ENCODE measurements at regions not wholly inside any gene's neighbourhood (a gene's known extent, or its start where the extent isn't known, plus 50 kb on each side); places are given as distances from the start of the nearest gene placed in this dataset.

- Histone ChIP-seq H3K9ac (ENCODE audit: low read depth in 1 of 2, low read length in 2 of 2) (no peak overlapping the region), H3K27ac (ENCODE audit: low read depth in 2 of 2, low read length in 2 of 2) (no peak overlapping the region), H3K36me3 (ENCODE audit: control insufficient read depth in 2 of 2, insufficient read depth in 2 of 2, low read length in 2 of 2) (no peaks in the 10 kb centered on the region), H3K4me1 (ENCODE audit: control insufficient read depth in 2 of 2, insufficient read depth in 2 of 2, low read length in 2 of 2) (no peaks in the 10 kb centered on the region), H3K4me3 (ENCODE audit: low read length in 2 of 2) (no peak overlapping the region), H3K9me3 (ENCODE audit: control insufficient read depth in 2 of 2, low read length in 2 of 2) (no peaks in the 10 kb centered on the region), H3K27me3 (ENCODE audit: control insufficient read depth in 2 of 2, insufficient read depth in 2 of 2, low read length in 2 of 2) (no peaks in the 10 kb centered on the region)
Measured at GRCh38 chr4:155573126-155573525, 93.5 kb upstream of the GUCY1A1 start.

- H3K27ac ChIP-seq (ENCODE audit: low read depth in 2 of 2, low read length in 2 of 2), result no peak overlapping the region
- H3K4me3 ChIP-seq (ENCODE audit: low read length in 2 of 2), result no peak overlapping the region
- no peaks in the 10 kb centered on the region for H3K36me3 ChIP-seq (ENCODE audit: control insufficient read depth in 2 of 2, insufficient read depth in 2 of 2, low read length in 2 of 2)
- H3K9me3 ChIP-seq (ENCODE audit: control insufficient read depth in 2 of 2, low read length in 2 of 2), result no peaks in the 10 kb centered on the region
- no peak overlapping the region for H3K9ac ChIP-seq (ENCODE audit: low read depth in 1 of 2, low read length in 2 of 2)
- no peaks in the 10 kb centered on the region for H3K4me1 ChIP-seq (ENCODE audit: control insufficient read depth in 2 of 2, insufficient read depth in 2 of 2, low read length in 2 of 2)
- H3K27me3 ChIP-seq (ENCODE audit: control insufficient read depth in 2 of 2, insufficient read depth in 2 of 2, low read length in 2 of 2), result no peaks in the 10 kb centered on the region
Measured at GRCh38 chr4:155572106-155572703, 94.4 kb upstream of the GUCY1A1 start.

GRCh38 chr4:155571184-155571944 is 95.3 kb upstream of the GUCY1A1 start:
- Histone ChIP-seq H3K9ac (ENCODE audit: low read depth in 1 of 2, low read length in 2 of 2) (no peak overlapping the region), H3K27ac (ENCODE audit: low read depth in 2 of 2, low read length in 2 of 2) (no peak overlapping the region), H3K36me3 (ENCODE audit: control insufficient read depth in 2 of 2, insufficient read depth in 2 of 2, low read length in 2 of 2) (no peaks in the 10 kb centered on the region), H3K4me3 (ENCODE audit: low read length in 2 of 2) (no peak overlapping the region), H3K9me3 (ENCODE audit: control insufficient read depth in 2 of 2, low read length in 2 of 2) (no peaks in the 10 kb centered on the region), H3K27me3 (ENCODE audit: control insufficient read depth in 2 of 2, insufficient read depth in 2 of 2, low read length in 2 of 2) (no peaks in the 10 kb centered on the region), H3K4me1 (ENCODE audit: control insufficient read depth in 2 of 2, insufficient read depth in 2 of 2, low read length in 2 of 2) (no peaks in the 10 kb centered on the region)

DNA sequence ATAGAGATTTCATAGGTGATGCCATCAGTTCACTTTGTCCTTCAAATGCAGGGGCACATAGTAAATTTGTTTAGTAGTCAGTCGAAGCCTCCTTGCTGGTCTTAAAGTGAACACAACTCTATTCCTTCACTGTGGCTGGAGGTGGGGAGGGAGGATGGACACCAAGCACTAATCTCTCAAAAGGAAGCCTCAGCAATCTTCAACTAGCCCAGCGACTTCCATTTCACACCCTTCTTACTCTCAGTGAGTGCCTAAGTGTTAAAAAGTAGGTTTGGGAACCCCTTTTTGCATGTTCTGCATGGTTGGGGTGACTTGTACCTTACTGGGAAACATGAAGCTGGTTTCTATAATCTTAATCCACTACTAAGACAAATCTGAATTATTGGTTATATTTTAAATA is 96.0 kb upstream of the GUCY1A1 start:
- no peak overlapping the region for H3K9ac ChIP-seq (ENCODE audit: low read depth in 1 of 2, low read length in 2 of 2)
- no peaks in the 10 kb centered on the region for H3K36me3 ChIP-seq (ENCODE audit: control insufficient read depth in 2 of 2, insufficient read depth in 2 of 2, low read length in 2 of 2)
- no peaks in the 10 kb centered on the region for H3K27me3 ChIP-seq (ENCODE audit: control insufficient read depth in 2 of 2, insufficient read depth in 2 of 2, low read length in 2 of 2)
- no peak overlapping the region for H3K27ac ChIP-seq (ENCODE audit: low read depth in 2 of 2, low read length in 2 of 2)
- H3K4me1 ChIP-seq (ENCODE audit: control insufficient read depth in 2 of 2, insufficient read depth in 2 of 2, low read length in 2 of 2), result no peaks in the 10 kb centered on the region
- no peak overlapping the region for H3K4me3 ChIP-seq (ENCODE audit: low read length in 2 of 2)
- no peaks in the 10 kb centered on the region for H3K9me3 ChIP-seq (ENCODE audit: control insufficient read depth in 2 of 2, low read length in 2 of 2)

DNA sequence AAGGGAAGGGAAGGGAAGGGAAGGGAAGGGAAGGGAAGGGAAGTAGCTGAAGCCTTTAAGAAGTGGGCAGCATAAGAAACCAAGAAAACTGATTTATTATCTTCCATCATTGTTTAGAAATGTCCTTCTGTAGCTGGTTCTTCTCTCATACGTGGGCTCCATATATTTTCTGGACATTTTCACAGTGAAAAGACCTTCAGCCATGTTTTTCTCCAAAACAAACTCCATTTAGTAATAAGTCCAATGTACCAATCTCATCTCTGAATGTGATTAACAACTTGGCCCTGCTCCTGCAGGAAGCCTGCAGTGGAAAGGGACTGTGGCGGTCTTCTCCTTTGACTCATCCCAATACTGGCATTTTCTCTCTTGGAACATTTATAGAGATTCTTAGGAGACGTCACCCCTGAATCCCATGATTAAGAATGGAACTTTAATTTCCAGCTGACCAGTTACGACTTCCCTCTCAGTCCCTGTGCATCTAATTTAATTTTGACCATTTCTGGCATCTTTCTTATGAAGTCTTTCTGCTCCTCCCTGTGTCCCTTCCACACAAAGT is 96.6 kb upstream of the GUCY1A1 start:
- no peaks in the 10 kb centered on the region for H3K27me3 ChIP-seq (ENCODE audit: control insufficient read depth in 2 of 2, insufficient read depth in 2 of 2, low read length in 2 of 2)
- H3K36me3 ChIP-seq (ENCODE audit: control insufficient read depth in 2 of 2, insufficient read depth in 2 of 2, low read length in 2 of 2), result no peaks in the 10 kb centered on the region
- no peak overlapping the region for H3K27ac ChIP-seq (ENCODE audit: low read depth in 2 of 2, low read length in 2 of 2)
- no peaks in the 10 kb centered on the region for H3K4me1 ChIP-seq (ENCODE audit: control insufficient read depth in 2 of 2, insufficient read depth in 2 of 2, low read length in 2 of 2)
- no peaks in the 10 kb centered on the region for H3K9me3 ChIP-seq (ENCODE audit: control insufficient read depth in 2 of 2, low read length in 2 of 2)
- no peak overlapping the region for H3K9ac ChIP-seq (ENCODE audit: low read depth in 1 of 2, low read length in 2 of 2)
- no peak overlapping the region for H3K4me3 ChIP-seq (ENCODE audit: low read length in 2 of 2)

DNA sequence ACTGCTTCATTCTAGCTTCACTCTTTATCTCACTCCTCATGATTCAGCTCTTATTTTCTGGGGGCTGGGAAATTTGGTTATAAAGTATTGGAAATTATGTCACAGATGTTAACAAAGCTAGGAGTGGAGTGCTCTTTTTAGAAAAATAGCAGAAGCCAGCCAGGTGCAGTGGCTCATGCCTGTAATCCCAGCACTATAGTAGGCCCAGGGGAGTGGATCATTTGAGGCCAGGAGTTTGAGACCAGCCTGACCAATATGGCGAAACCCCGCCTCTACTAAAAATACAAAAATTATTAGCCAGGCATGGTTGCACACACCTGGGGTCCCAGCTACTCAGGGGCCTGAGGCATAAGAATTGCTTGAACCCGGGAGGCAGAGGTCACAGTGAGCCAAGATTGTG is 97.2 kb upstream of the GUCY1A1 start:
- Histone ChIP-seq H3K4me1 (ENCODE audit: control insufficient read depth in 2 of 2, insufficient read depth in 2 of 2, low read length in 2 of 2) (no peaks in the 10 kb centered on the region), H3K9me3 (ENCODE audit: control insufficient read depth in 2 of 2, low read length in 2 of 2) (no peaks in the 10 kb centered on the region)

DNA sequence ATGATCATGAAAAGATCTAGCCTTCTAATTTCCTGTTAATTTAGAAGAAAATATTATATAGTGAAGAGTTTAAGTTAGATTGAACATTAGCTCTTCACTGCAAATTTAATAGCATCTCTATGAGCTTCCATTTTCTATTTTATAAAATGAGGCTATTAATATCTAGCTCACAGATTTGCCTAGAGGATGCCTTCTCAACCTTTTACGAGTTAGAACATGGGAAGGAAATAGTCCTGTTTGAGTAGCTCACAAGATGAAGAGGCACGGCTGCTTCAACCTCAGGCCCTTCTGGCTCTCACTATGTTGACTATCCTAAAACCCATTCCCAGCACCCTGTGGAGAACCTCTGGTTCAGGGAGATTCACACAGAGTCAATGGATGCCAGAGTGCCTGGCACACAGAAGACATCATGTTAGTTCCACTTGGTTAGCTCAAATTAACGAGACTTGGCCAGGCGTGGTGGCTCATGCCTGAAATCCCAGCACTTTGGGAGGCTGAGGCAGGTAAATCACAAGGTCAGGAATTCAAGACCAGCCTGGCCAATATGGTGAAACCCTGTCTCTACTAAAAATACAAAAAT is 97.9 kb upstream of the GUCY1A1 start:
- Histone ChIP-seq H3K9ac (ENCODE audit: low read depth in 1 of 2, low read length in 2 of 2) (no peak overlapping the region), H3K27me3 (ENCODE audit: control insufficient read depth in 2 of 2, insufficient read depth in 2 of 2, low read length in 2 of 2) (no peaks in the 10 kb centered on the region), H3K27ac (ENCODE audit: low read depth in 2 of 2, low read length in 2 of 2) (no peak overlapping the region), H3K9me3 (ENCODE audit: control insufficient read depth in 2 of 2, low read length in 2 of 2) (no peaks in the 10 kb centered on the region), H3K4me3 (ENCODE audit: low read length in 2 of 2) (no peak overlapping the region), H3K36me3 (ENCODE audit: control insufficient read depth in 2 of 2, insufficient read depth in 2 of 2, low read length in 2 of 2) (no peaks in the 10 kb centered on the region), H3K4me1 (ENCODE audit: control insufficient read depth in 2 of 2, insufficient read depth in 2 of 2, low read length in 2 of 2) (no peaks in the 10 kb centered on the region)

More for the DNA sequence above, 97.2 kb upstream of the GUCY1A1 start:
- H3K36me3 ChIP-seq (ENCODE audit: control insufficient read depth in 2 of 2, insufficient read depth in 2 of 2, low read length in 2 of 2), result no peaks in the 10 kb centered on the region
- no peak overlapping the region for H3K9ac ChIP-seq (ENCODE audit: low read depth in 1 of 2, low read length in 2 of 2)
- H3K4me3 ChIP-seq (ENCODE audit: low read length in 2 of 2), result no peak overlapping the region
- H3K27me3 ChIP-seq (ENCODE audit: control insufficient read depth in 2 of 2, insufficient read depth in 2 of 2, low read length in 2 of 2), result no peaks in the 10 kb centered on the region
- H3K27ac ChIP-seq (ENCODE audit: low read depth in 2 of 2, low read length in 2 of 2), result no peak overlapping the region

GRCh38 chr4:155566354-155566753 is 100.3 kb upstream of the GUCY1A1 start:
- no peaks in the 10 kb centered on the region for H3K36me3 ChIP-seq (ENCODE audit: control insufficient read depth in 2 of 2, insufficient read depth in 2 of 2, low read length in 2 of 2)
- H3K9me3 ChIP-seq (ENCODE audit: control insufficient read depth in 2 of 2, low read length in 2 of 2), result no peaks in the 10 kb centered on the region
- no peak overlapping the region for H3K9ac ChIP-seq (ENCODE audit: low read depth in 1 of 2, low read length in 2 of 2)
- no peak overlapping the region for H3K27ac ChIP-seq (ENCODE audit: low read depth in 2 of 2, low read length in 2 of 2)
- H3K27me3 ChIP-seq (ENCODE audit: control insufficient read depth in 2 of 2, insufficient read depth in 2 of 2, low read length in 2 of 2), result no peaks in the 10 kb centered on the region
- no peak overlapping the region for H3K4me3 ChIP-seq (ENCODE audit: low read length in 2 of 2)
- no peaks in the 10 kb centered on the region for H3K4me1 ChIP-seq (ENCODE audit: control insufficient read depth in 2 of 2, insufficient read depth in 2 of 2, low read length in 2 of 2)

DNA sequence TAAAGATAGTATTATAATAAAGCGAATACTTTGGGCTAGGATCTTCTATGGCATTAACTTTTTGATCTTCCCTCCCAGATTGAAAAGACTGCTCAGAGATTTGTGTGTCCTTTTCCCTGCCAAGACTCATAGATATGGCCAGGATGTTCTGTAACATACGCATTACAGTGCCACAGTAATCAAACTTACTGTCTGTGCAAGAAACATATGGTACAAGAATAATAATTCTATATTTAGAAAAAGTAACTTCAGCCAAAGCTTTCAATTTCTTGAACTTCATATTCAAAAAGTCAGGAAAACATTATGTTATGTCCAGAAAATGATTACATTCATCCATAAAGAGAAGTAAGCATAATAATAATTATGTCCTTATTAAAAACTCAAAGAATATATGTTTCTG is 100.9 kb upstream of the GUCY1A1 start:
- Histone ChIP-seq H3K36me3 (ENCODE audit: control insufficient read depth in 2 of 2, insufficient read depth in 2 of 2, low read length in 2 of 2) (no peaks in the 10 kb centered on the region), H3K27ac (ENCODE audit: low read depth in 2 of 2, low read length in 2 of 2) (no peak overlapping the region)

DNA sequence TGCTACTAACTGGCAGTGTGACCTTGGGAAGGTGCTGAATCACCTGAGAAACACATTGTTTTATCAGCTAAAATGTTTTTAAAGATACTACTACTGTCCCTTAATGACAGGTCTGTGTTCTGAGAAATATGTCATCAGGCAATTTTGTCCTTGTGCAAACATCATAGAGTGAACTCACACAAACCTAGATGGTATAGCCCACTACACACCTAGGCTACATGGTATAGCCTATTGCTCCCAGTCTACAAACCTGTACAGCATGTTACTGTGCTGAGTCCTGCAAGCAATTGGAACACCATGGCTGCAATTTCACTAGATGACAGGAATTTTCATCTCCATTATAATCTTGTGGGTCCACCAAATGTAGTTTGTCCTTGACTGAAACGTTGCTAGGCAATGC is 101.3 kb upstream of the GUCY1A1 start:
- Histone ChIP-seq H3K27ac (ENCODE audit: low read depth in 2 of 2, low read length in 2 of 2) (no peak overlapping the region), H3K27me3 (ENCODE audit: control insufficient read depth in 2 of 2, insufficient read depth in 2 of 2, low read length in 2 of 2) (no peaks in the 10 kb centered on the region), H3K9me3 (ENCODE audit: control insufficient read depth in 2 of 2, low read length in 2 of 2) (no peaks in the 10 kb centered on the region), H3K36me3 (ENCODE audit: control insufficient read depth in 2 of 2, insufficient read depth in 2 of 2, low read length in 2 of 2) (no peaks in the 10 kb centered on the region), H3K4me3 (ENCODE audit: low read length in 2 of 2) (no peak overlapping the region), H3K4me1 (ENCODE audit: control insufficient read depth in 2 of 2, insufficient read depth in 2 of 2, low read length in 2 of 2) (no peaks in the 10 kb centered on the region), H3K9ac (ENCODE audit: low read depth in 1 of 2, low read length in 2 of 2) (no peak overlapping the region)

More for the DNA sequence above, 100.9 kb upstream of the GUCY1A1 start:
- no peaks in the 10 kb centered on the region for H3K9me3 ChIP-seq (ENCODE audit: control insufficient read depth in 2 of 2, low read length in 2 of 2)
- no peak overlapping the region for H3K9ac ChIP-seq (ENCODE audit: low read depth in 1 of 2, low read length in 2 of 2)
- H3K27me3 ChIP-seq (ENCODE audit: control insufficient read depth in 2 of 2, insufficient read depth in 2 of 2, low read length in 2 of 2), result no peaks in the 10 kb centered on the region
- no peaks in the 10 kb centered on the region for H3K4me1 ChIP-seq (ENCODE audit: control insufficient read depth in 2 of 2, insufficient read depth in 2 of 2, low read length in 2 of 2)
- H3K4me3 ChIP-seq (ENCODE audit: low read length in 2 of 2), result no peak overlapping the region

Measured in mucosa of rectum (tissue), 2 donors.